ENCODE measurements at regions not wholly inside any gene's neighbourhood (a gene's known extent, or its start where the extent isn't known, plus 50 kb on each side); places are given as distances from the start of the nearest gene placed in this dataset.

DNA sequence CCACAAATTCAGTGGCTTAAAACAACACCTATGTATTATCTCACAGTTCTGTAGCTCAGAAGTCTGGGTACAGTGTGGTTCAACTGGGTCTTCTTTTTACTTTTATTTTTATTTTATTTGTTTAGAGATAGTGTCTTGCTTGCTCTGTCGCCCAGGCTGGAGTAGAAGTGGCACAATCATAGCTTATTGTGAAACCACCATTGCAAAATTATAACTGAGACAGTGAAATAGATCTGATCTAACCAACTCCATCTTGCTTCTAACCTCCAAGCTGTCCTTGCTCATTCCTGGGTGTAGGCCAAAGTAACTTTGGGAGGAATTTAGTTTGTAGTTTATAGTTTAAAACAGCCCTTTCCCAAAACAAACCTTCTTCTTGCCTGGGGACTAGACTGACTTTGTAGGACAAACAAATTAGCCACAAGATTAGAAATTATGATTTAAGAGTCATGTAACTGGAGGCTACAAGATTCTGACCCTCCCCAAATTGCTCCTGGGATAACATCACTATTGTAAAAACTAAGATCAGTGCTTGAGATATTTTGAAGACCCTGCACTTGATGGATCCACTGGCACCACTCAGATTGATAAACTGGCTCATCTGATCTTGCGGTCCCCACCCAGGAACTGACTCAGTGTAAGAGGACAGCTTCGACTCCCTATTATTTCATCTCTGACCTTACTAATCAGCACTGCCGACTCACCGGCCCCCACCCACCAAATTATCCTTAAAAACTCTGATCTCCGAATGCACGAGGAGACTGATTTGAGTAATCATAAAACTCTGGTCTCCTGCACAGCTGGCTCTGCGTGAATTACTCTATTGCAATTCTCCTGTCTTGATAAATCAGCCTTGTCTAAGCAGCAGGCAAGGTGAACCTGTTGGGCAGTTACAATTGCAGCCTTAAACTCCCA is 193.4 kb upstream of the CDYL start:
- no peak for TF ChIP-seq CTCF (IDR thresholded peaks at IDR 0.05; ENCODE audit: low read depth, low read length)
- no peak for TF ChIP-seq POLR2A (IDR thresholded peaks at IDR 0.05; ENCODE audit: extremely low read depth, insufficient read length)
- TF ChIP-seq MYC (IDR thresholded peaks at IDR 0.05; ENCODE audit: low read depth, low read length), result no peak
